GM19463 (cell line): ENCODE measurements at regions not wholly inside any gene's neighbourhood (a gene's known extent, or its start where the extent isn't known, plus 50 kb on each side); places are given as distances from the start of the nearest gene placed in this dataset.

Experiments
- ATAC-seq: cut with Tn5 transposase; IDR thresholded peaks from one replicate; pipeline ENCODE4 v1.9.1; 2021; ENCODE audit warnings: mild to moderate bottlenecking, moderate library complexity; ENCODE audit not compliant: unreplicated experiment

- no peak for ATAC-seq
Measured at GRCh38 chr21:18460979-18461378, 57.4 kb upstream of the TMPRSS15 start.

- ATAC-seq = no peak
Measured at GRCh38 chr21:18461743-18462142, 58.2 kb upstream of the TMPRSS15 start.

GRCh38 chr21:18467715-18468114 is 64.1 kb upstream of the TMPRSS15 start:
- peak; percentile 54 for ATAC-seq

GRCh38 chr21:18468790-18469189 is 65.2 kb upstream of the TMPRSS15 start:
- no peak for ATAC-seq

- ATAC-seq = no peak
Measured at GRCh38 chr21:18476639-18477038, 73.1 kb upstream of the TMPRSS15 start.

GRCh38 chr21:18477043-18477442 is 73.5 kb upstream of the TMPRSS15 start:
- ATAC-seq = no peak

GRCh38 chr21:18478513-18478912 is 74.9 kb upstream of the TMPRSS15 start:
- ATAC-seq = no peak

GRCh38 chr21:18488252-18488651 is 84.7 kb upstream of the TMPRSS15 start:
- ATAC-seq = no peak

GRCh38 chr21:18493422-18493821 is 89.8 kb upstream of the TMPRSS15 start:
- ATAC-seq = no peak

- no peak for ATAC-seq
Measured at GRCh38 chr21:18495523-18495922, 91.9 kb upstream of the TMPRSS15 start.

- no peak for ATAC-seq
Measured at GRCh38 chr21:18498431-18498830, 94.8 kb upstream of the TMPRSS15 start.

GRCh38 chr21:18499761-18500376 is 96.3 kb upstream of the TMPRSS15 start:
- no peak for ATAC-seq

- ATAC-seq = no peak
Measured at GRCh38 chr21:18518054-18518481, 114.5 kb upstream of the TMPRSS15 start.

- ATAC-seq = no peak
Measured at GRCh38 chr21:18521204-18521603, 117.6 kb upstream of the TMPRSS15 start.

- no peak for ATAC-seq
Measured at GRCh38 chr21:18522181-18522972, 118.8 kb upstream of the TMPRSS15 start.

GRCh38 chr21:18524097-18524880 is 120.7 kb upstream of the TMPRSS15 start:
- ATAC-seq = no peak

- no peak for ATAC-seq
Measured at GRCh38 chr21:18529254-18529653, 125.7 kb upstream of the TMPRSS15 start.

GRCh38 chr21:18542081-18542480 is 138.5 kb upstream of the TMPRSS15 start:
- ATAC-seq = no peak

- ATAC-seq = no peak
Measured at GRCh38 chr21:18545908-18546307, 142.3 kb upstream of the TMPRSS15 start.

- no peak for ATAC-seq
Measured at GRCh38 chr21:18547347-18547746, 143.8 kb upstream of the TMPRSS15 start.

- ATAC-seq = no peak
Measured at GRCh38 chr21:18548249-18548648, 144.7 kb upstream of the TMPRSS15 start.
